ENCODE measurements at regions not wholly inside any gene's neighbourhood (a gene's known extent, or its start where the extent isn't known, plus 50 kb on each side); places are given as distances from the start of the nearest gene placed in this dataset.

DNA sequence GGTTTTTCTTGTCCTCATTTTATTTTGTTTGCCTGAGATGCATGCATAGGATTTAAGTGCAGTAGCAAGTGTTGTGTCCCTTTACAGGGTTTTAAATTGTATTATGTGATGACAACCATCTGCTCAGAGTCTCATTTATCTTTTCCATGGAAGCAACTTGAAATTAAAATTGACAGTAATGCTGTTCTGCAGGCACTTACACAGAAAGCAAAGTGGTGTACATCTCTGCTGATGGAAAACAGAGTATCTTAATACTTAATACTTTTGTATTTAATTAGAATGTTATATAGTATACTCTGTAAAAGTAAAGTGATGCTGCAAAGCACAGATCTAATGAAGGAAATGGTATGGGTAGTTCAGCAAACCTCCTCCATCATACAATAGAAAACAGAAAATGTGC is 482.9 kb downstream of the POM121L12 start:
- H3K36me3 ChIP-seq (ENCODE audit: control insufficient read depth, insufficient read depth, low read length) = no peaks in the 10 kb centered on the region
- H3K9me3 ChIP-seq (ENCODE audit: control insufficient read depth, low read length) = no peaks in the 10 kb centered on the region
- H3K4me3 Mint-ChIP-seq = no peak overlapping the region
- no peak overlapping the region for H3K4me3 ChIP-seq (ENCODE audit: low read length)
- no peaks in the 10 kb centered on the region for H3K27me3 ChIP-seq (ENCODE audit: control insufficient read depth, insufficient read depth, low read length, poor library complexity, severe bottlenecking)
- TF ChIP-seq, protein P1, sequence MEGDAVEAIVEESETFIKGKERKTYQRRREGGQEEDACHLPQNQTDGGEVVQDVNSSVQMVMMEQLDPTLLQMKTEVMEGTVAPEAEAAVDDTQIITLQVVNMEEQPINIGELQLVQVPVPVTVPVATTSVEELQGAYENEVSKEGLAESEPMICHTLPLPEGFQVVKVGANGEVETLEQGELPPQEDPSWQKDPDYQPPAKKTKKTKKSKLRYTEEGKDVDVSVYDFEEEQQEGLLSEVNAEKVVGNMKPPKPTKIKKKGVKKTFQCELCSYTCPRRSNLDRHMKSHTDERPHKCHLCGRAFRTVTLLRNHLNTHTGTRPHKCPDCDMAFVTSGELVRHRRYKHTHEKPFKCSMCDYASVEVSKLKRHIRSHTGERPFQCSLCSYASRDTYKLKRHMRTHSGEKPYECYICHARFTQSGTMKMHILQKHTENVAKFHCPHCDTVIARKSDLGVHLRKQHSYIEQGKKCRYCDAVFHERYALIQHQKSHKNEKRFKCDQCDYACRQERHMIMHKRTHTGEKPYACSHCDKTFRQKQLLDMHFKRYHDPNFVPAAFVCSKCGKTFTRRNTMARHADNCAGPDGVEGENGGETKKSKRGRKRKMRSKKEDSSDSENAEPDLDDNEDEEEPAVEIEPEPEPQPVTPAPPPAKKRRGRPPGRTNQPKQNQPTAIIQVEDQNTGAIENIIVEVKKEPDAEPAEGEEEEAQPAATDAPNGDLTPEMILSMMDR (conservative IDR thresholded peaks at IDR 0.05) = no peak
- no peaks in the 10 kb centered on the region for H3K27me3 Mint-ChIP-seq (ENCODE audit: insufficient read depth)
- no peaks in the 10 kb centered on the region for H3K4me1 Mint-ChIP-seq
- no peak overlapping the region for H3K27ac ChIP-seq (ENCODE audit: low read depth, low read length)
- no peaks in the 10 kb centered on the region for H3K36me3 Mint-ChIP-seq (ENCODE audit: low read depth)
- H3K9me3 Mint-ChIP-seq = no peaks in the 10 kb centered on the region
- H3K27ac Mint-ChIP-seq = no peak overlapping the region
- H3K9ac ChIP-seq (ENCODE audit: extremely low read depth, low read length, poor library complexity, severe bottlenecking) = no peak overlapping the region
- H3K4me1 ChIP-seq (ENCODE audit: control insufficient read depth, insufficient read depth, low read length) = no peaks in the 10 kb centered on the region
- DNase-seq = no peak

DNA sequence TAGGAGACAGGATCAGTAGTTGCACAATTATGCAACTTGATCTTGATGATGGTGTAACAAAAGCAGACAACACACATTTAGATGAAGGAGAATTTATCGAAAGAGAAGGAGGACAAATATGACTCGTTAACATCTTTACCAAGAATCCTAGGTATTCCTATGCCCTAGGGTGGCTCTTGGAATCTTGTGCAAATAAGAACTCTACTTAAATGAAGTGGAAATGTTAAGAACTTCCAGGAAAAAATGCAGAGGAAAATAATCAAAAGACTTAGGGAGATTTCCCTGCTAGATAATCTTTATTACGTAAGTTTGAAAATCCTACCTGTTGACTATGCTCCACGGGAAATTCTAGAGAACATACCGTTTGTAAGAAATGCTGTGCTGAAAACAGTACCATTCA is 485.4 kb downstream of the POM121L12 start:
- no peaks in the 10 kb centered on the region for H3K4me1 ChIP-seq (ENCODE audit: control insufficient read depth, insufficient read depth, low read length)
- no peak overlapping the region for H3K4me3 Mint-ChIP-seq
- H3K36me3 Mint-ChIP-seq (ENCODE audit: low read depth) = no peaks in the 10 kb centered on the region
- H3K9ac ChIP-seq (ENCODE audit: extremely low read depth, low read length, poor library complexity, severe bottlenecking) = no peak overlapping the region
- no peak overlapping the region for H3K27ac Mint-ChIP-seq
- no peaks in the 10 kb centered on the region for H3K27me3 Mint-ChIP-seq (ENCODE audit: insufficient read depth)
- no peaks in the 10 kb centered on the region for H3K36me3 ChIP-seq (ENCODE audit: control insufficient read depth, insufficient read depth, low read length)
- no peaks in the 10 kb centered on the region for H3K27me3 ChIP-seq (ENCODE audit: control insufficient read depth, insufficient read depth, low read length, poor library complexity, severe bottlenecking)
- no peak for DNase-seq
- TF ChIP-seq, protein P1 (conservative IDR thresholded peaks at IDR 0.05) = no peak
- no peaks in the 10 kb centered on the region for H3K9me3 Mint-ChIP-seq
- no peaks in the 10 kb centered on the region for H3K4me1 Mint-ChIP-seq
- WGBS, 2 experiments (ENCODE audit: insufficient coverage in 1 of 2, insufficient read length in 1 of 2) = 93 to 100% methylated on average over 4 to 5 of the region's 5 CpGs
- H3K4me3 ChIP-seq (ENCODE audit: low read length) = no peak overlapping the region
- H3K9me3 ChIP-seq (ENCODE audit: control insufficient read depth, low read length) = no peaks in the 10 kb centered on the region
- H3K27ac ChIP-seq (ENCODE audit: low read depth, low read length) = no peak overlapping the region

DNA sequence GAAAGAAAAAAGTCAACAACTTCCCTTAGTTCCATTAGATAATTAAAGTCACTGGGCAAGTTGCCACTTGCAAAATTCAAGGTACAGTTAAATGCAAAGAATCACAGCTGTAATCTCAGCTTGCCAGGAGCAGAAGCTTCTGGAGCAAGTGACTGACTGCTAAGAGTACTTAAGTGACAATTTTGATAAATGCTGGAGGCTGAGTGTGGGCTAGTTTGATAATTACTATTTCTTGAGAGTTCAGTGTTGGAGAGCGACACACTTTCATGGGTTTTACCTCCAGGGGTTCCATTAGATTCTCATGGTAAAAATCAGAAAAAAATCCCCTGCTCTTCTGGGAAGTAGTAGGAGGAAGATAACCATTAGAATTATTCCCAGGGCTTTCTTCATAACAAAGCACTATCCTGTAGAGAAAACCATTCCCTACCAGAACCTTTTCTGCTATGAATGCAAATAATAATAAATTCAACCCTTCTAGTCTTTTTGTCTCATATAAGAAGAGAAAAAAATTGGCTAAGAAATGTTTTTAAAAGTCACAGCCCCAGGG is 486.3 kb downstream of the POM121L12 start:
- no peaks in the 10 kb centered on the region for H3K9me3 Mint-ChIP-seq
- Histone ChIP-seq H3K4me3 (ENCODE audit: low read length) (no peak overlapping the region), H3K27me3 (ENCODE audit: control insufficient read depth, insufficient read depth, low read length, poor library complexity, severe bottlenecking) (no peaks in the 10 kb centered on the region), H3K36me3 (ENCODE audit: control insufficient read depth, insufficient read depth, low read length) (no peaks in the 10 kb centered on the region), H3K9me3 (ENCODE audit: control insufficient read depth, low read length) (no peaks in the 10 kb centered on the region), H3K4me1 (ENCODE audit: control insufficient read depth, insufficient read depth, low read length) (no peaks in the 10 kb centered on the region), H3K9ac (ENCODE audit: extremely low read depth, low read length, poor library complexity, severe bottlenecking) (no peak overlapping the region), H3K27ac (ENCODE audit: low read depth, low read length) (no peak overlapping the region)
- no peaks in the 10 kb centered on the region for H3K4me1 Mint-ChIP-seq
- H3K27me3 Mint-ChIP-seq (ENCODE audit: insufficient read depth) = no peaks in the 10 kb centered on the region
- H3K4me3 Mint-ChIP-seq = no peak overlapping the region
- DNase-seq = no peak
- H3K27ac Mint-ChIP-seq = no peak overlapping the region
- TF ChIP-seq, protein P1 (conservative IDR thresholded peaks at IDR 0.05) = no peak
- no peaks in the 10 kb centered on the region for H3K36me3 Mint-ChIP-seq (ENCODE audit: low read depth)
- WGBS, 2 experiments (ENCODE audit: insufficient coverage in 1 of 2, insufficient read length in 1 of 2) = 92% methylated on average over 1 of the region's 1 CpG; no CpG with 5 or more reads in 1 of the 2 experiments
